H1 (cell line): ENCODE measurements at regions not wholly inside any gene's neighbourhood (a gene's known extent, or its start where the extent isn't known, plus 50 kb on each side); places are given as distances from the start of the nearest gene placed in this dataset.

ENCODE experiments used
- CBX8 ChIP-seq: fragments of 300-800, 300-1000 bp; sonication (generic); IDR thresholded peaks from 2 replicates; pipeline ENCODE4 v1.7.1; 2016; ENCODE audit warnings: low read depth, low read length, borderline replicate concordance
- JUN ChIP-seq: IDR thresholded peaks from 2 replicates; pipeline ENCODE4 v1.6.1; 2011; ENCODE audit warnings: low read depth, mild to moderate bottlenecking, improper control_type of control experiment, low read length
- RNF2 ChIP-seq: fragments of 200-900, 300-1000 bp; sonication (generic); IDR thresholded peaks from 2 replicates; pipeline ENCODE4 v1.7.1; 2016; ENCODE audit warnings: borderline replicate concordance, low read depth, mild to moderate bottlenecking, antibody characterized with exemption, low read length; ENCODE audit not compliant: poor library complexity, severe bottlenecking; ENCODE audit errors: missing control alignments
- RXRA ChIP-seq: IDR thresholded peaks from 2 replicates; pipeline ENCODE4 v1.6.1; 2011; ENCODE audit warnings: low read depth, mild to moderate bottlenecking, low read length, moderate library complexity; ENCODE audit not compliant: insufficient read depth

GRCh38 chr5:45113726-45114125, 305.0 kb downstream of the MRPS30 start (continued):
- TF ChIP-seq RNF2, result no peak
- no peak for TF ChIP-seq JUN
- TF ChIP-seq CBX8, result no peak
- no peak for TF ChIP-seq RXRA
- TF ChIP-seq, all 59 proteins: peak for 0
